ENCODE measurements at regions not wholly inside any gene's neighbourhood (a gene's known extent, or its start where the extent isn't known, plus 50 kb on each side); places are given as distances from the start of the nearest gene placed in this dataset.

DNA sequence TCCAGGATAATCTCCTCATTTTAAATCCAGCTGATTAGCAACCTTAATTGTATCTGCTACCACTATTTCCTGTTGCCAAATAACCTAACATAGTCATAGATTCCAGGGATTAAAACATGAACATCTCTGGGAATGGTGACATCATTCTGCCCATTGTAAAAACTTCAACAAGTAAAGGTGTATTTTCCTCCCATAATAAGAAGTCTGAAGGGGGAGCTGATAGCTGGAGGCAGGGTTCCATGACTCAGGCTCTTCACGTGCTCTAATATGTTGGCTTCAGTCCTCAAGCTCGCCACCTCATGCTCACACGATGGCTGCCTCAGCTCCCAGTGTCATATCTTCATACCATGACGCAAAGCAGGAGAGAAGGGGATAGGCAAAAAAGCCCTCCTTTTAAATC, 172.0 kb upstream of the VASH1 start:
- no peak for DNase-seq
- Histone ChIP-seq H3K36me3 (no peaks in the 10 kb centered on the region), H3K27me3 (ENCODE audit: low read depth) (no peaks in the 10 kb centered on the region), H3K4me3 (no peak overlapping the region), H3K9me3 (replicated peaks) (no peaks in the 10 kb centered on the region), H3K27ac (replicated peaks) (no peak overlapping the region), H3K4me1 (no peaks in the 10 kb centered on the region)
- no peak for TF ChIP-seq CTCF (IDR thresholded peaks at IDR 0.05; ENCODE audit: borderline replicate concordance)
- intact Hi-C loops (cut with micrococcal nuclease), result no loop called here

DNA sequence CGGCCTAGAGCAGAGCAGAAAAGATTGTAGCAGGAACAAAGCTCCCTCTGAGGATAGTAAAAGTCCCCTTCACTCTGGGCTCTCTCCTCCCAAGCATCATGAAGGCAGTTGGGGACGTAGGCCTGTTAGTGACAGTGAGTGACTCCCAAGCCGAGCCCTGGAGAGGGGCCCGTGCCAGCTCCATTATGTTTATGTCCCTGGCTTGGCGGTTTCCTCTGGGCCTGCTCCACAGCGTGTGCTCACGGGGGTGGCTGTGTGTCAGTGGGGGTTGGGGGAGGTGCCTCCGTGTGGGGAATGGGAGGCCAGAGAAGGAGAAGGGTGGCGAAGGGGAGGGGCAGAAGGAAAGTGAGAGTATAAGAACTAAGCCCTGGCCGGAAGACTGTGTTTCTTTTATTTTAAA, 170.0 kb upstream of the VASH1 start:
- Histone ChIP-seq H3K4me3 (no peak overlapping the region), H3K4me1 (no peaks in the 10 kb centered on the region), H3K9me3 (replicated peaks) (no peaks in the 10 kb centered on the region), H3K36me3 (no peaks in the 10 kb centered on the region), H3K27me3 (ENCODE audit: low read depth) (no peaks in the 10 kb centered on the region), H3K27ac (replicated peaks) (no peak overlapping the region)
- intact Hi-C loops (cut with micrococcal nuclease), result no loop called here
- DNase-seq, result no peak
- TF ChIP-seq CTCF (IDR thresholded peaks at IDR 0.05; ENCODE audit: borderline replicate concordance), result no peak

GRCh38 chr14:76595266-76595665, 166.0 kb upstream of the VASH1 start:
- Histone ChIP-seq H3K4me1 (no peaks in the 10 kb centered on the region), H3K4me3 (no peak overlapping the region), H3K27ac (replicated peaks) (no peak overlapping the region), H3K36me3 (no peaks in the 10 kb centered on the region), H3K27me3 (ENCODE audit: low read depth) (no peaks in the 10 kb centered on the region), H3K9me3 (replicated peaks) (no peaks in the 10 kb centered on the region)
- no peak for DNase-seq
- no peak for TF ChIP-seq CTCF (IDR thresholded peaks at IDR 0.05; ENCODE audit: borderline replicate concordance)
- intact Hi-C loops (cut with micrococcal nuclease), result no loop called here

GRCh38 chr14:76597387-76597786, 163.9 kb upstream of the VASH1 start:
- H3K36me3 ChIP-seq, result no peaks in the 10 kb centered on the region
- H3K27ac ChIP-seq (replicated peaks), result no peak overlapping the region
- no peak overlapping the region for H3K4me3 ChIP-seq
- no peak for DNase-seq
- no peaks in the 10 kb centered on the region for H3K4me1 ChIP-seq
- TF ChIP-seq CTCF (IDR thresholded peaks at IDR 0.05; ENCODE audit: borderline replicate concordance), result no peak
- peaks cover 9% of the 10 kb centered on the region for H3K9me3 ChIP-seq (replicated peaks)
- no peaks in the 10 kb centered on the region for H3K27me3 ChIP-seq (ENCODE audit: low read depth)
- intact Hi-C loops (cut with micrococcal nuclease), result no loop called here

DNA sequence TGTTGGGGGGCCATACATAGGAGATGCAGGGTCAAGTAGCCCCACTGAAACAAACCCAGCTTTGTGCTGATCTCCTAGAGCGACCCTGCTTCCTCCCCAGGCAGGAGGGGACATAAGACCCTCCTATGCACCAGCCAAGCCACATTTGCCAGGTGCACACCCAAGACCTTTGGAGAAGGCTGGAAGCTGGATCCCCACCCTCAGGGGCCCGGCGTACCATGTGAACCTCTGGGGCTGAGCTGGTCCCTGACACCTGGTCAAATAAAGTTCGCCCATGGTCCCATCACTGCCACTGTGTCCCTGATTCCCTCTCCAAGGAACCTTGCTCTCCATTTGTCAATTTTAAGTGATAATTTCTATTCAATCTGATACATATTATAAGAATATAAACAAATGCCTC, 162.1 kb upstream of the VASH1 start:
- H3K4me1 ChIP-seq, result peaks cover 4% of the 10 kb centered on the region
- no peaks in the 10 kb centered on the region for H3K27me3 ChIP-seq (ENCODE audit: low read depth)
- intact Hi-C loops (cut with micrococcal nuclease), result no loop called here
- DNase-seq, result no peak
- H3K9me3 ChIP-seq (replicated peaks), result peaks cover 9% of the 10 kb centered on the region
- no peak overlapping the region for H3K4me3 ChIP-seq
- no peak overlapping the region for H3K27ac ChIP-seq (replicated peaks)
- no peak for TF ChIP-seq CTCF (IDR thresholded peaks at IDR 0.05; ENCODE audit: borderline replicate concordance)
- no peaks in the 10 kb centered on the region for H3K36me3 ChIP-seq
